Neuron (in vitro differentiated cells): ENCODE measurements at regions not wholly inside any gene's neighbourhood (a gene's known extent, or its start where the extent isn't known, plus 50 kb on each side); places are given as distances from the start of the nearest gene placed in this dataset.
A peak's percentile ranks its signal among the peaks of the same experiment; 100 is the strongest.

Experiments used
- H2AFZ ChIP-seq: one replicate; pipeline ENCODE4 v1.6.1; 2013; ENCODE audit warnings: low read depth, mild to moderate bottlenecking, inconsistent platforms, low read length, moderate library complexity
- H3K27me3 ChIP-seq: one replicate; pipeline ENCODE4 v1.6.1; 2013; ENCODE audit warnings: low read length; ENCODE audit not compliant: insufficient read depth
- H3K36me3 ChIP-seq: one replicate; pipeline ENCODE4 v1.6.1; 2013; ENCODE audit warnings: low read length; ENCODE audit not compliant: insufficient read depth
- H3K4me1 ChIP-seq: one replicate; pipeline ENCODE4 v1.6.1; 2013; ENCODE audit warnings: low read length; ENCODE audit not compliant: insufficient read depth
- H3K4me3 ChIP-seq: 2 replicates; pipeline ENCODE4 v1.5.1; 2013; ENCODE audit warnings: mild to moderate bottlenecking, low read length, moderate library complexity
- H3K9me3 ChIP-seq: one replicate; pipeline ENCODE4 v1.6.1; 2013; ENCODE audit warnings: low read length

- Histone ChIP-seq H3K4me3 (no peak overlapping the region), H3K36me3 (no peaks in the 10 kb centered on the region), H3K9me3 (no peaks in the 10 kb centered on the region), H3K27me3 (peaks cover 2% of the 10 kb centered on the region), H2AFZ (no peak overlapping the region), H3K4me1 (peaks cover 4% of the 10 kb centered on the region)
These were observed 335.4 kb downstream of the BCOR start for GRCh38 chrX:39762266-39762841.

- no peak overlapping the region for H2AFZ ChIP-seq
These were observed 333.3 kb downstream of the BCOR start for GRCh38 chrX:39764441-39764914.

DNA sequence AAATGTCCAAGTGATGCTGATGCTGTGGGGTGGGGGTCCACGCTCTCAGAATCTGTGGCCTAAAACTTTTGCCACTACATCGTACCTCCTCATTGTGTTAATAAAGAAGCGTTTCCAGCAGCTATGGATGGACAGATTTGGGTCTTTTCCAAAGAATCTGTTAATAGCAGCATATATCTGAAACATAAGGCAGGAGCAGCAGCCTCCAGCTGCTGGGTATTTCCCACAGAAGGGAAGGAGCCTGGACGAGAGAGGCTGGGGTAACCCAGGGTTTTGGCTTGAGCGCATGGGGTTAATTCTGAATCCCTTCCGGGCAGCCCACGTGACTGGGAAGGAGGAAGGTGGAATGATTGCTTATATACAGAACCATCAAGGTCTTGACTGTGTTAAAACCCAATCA, 332.4 kb downstream of the BCOR start:
- Histone ChIP-seq H2AFZ (no peak overlapping the region), H3K9me3 (no peaks in the 10 kb centered on the region), H3K36me3 (no peaks in the 10 kb centered on the region), H3K4me3 (no peak overlapping the region), H3K4me1 (no peaks in the 10 kb centered on the region), H3K27me3 (peaks cover 3% of the 10 kb centered on the region)

More at GRCh38 chrX:39764441-39764914, 333.3 kb downstream of the BCOR start:
- Histone ChIP-seq H3K4me3 (no peak overlapping the region), H3K9me3 (no peaks in the 10 kb centered on the region), H3K4me1 (peaks cover 4% of the 10 kb centered on the region), H3K36me3 (no peaks in the 10 kb centered on the region), H3K27me3 (peaks cover 3% of the 10 kb centered on the region)

GRCh38 chrX:39766085-39766726, 331.6 kb downstream of the BCOR start:
- no peaks in the 10 kb centered on the region for H3K4me1 ChIP-seq
- H3K9me3 ChIP-seq: no peaks in the 10 kb centered on the region
- no peak overlapping the region for H3K4me3 ChIP-seq
- no peak overlapping the region for H2AFZ ChIP-seq
- no peaks in the 10 kb centered on the region for H3K36me3 ChIP-seq
- peaks cover 3% of the 10 kb centered on the region for H3K27me3 ChIP-seq

DNA sequence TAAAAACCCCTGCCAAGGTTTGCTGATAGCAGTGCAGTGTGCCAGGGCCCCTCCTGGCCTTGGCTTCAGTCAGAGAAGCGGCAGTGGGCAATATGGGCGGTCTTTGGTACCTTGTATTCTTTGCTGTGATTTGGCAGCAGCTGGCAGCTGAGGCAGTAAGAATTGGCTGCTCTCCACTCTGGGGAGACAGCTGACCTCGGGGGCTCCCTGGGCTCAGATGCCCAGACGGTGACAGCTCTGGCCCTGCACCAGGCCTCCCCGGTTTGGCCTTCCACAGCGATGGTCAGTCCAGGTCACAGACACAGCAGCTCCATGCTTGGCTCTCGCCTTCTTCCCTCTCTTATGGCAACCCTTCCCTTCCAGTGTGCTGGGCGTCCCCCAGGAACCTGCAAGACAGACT, 330.9 kb downstream of the BCOR start:
- no peak overlapping the region for H2AFZ ChIP-seq
- H3K4me3 ChIP-seq: no peak overlapping the region
- H3K9me3 ChIP-seq: no peaks in the 10 kb centered on the region
- H3K36me3 ChIP-seq: no peaks in the 10 kb centered on the region
- H3K4me1 ChIP-seq: peaks cover under 1% of the 10 kb centered on the region
- H3K27me3 ChIP-seq: peaks cover 3% of the 10 kb centered on the region

DNA sequence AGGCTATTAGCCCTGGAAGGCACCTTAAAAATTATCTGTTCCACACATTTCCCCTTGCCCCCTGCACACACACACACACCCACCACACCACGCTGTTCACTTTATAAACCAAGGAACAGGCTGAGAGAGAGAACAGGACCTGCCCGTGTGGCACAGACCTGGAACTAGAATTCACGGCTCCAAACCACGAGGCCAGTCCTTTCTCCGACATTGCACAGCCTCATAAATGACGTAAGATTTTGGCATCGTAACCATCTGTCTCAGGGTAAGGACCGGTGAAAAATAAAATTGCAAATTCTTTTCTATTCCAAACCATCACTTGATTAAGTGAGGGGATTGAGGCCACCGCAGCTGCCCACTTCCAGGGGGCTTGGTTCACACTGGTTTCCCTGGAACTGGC, 330.3 kb downstream of the BCOR start:
- Histone ChIP-seq H3K36me3 (no peaks in the 10 kb centered on the region), H3K27me3 (peaks cover 3% of the 10 kb centered on the region), H3K4me3 (no peak overlapping the region), H3K4me1 (peaks cover 4% of the 10 kb centered on the region), H2AFZ (no peak overlapping the region), H3K9me3 (no peaks in the 10 kb centered on the region)

GRCh38 chrX:39769748-39770147, 328.0 kb downstream of the BCOR start:
- Histone ChIP-seq H3K9me3 (no peaks in the 10 kb centered on the region), H3K4me3 (no peak overlapping the region), H3K4me1 (peaks cover 4% of the 10 kb centered on the region), H3K27me3 (peaks cover 3% of the 10 kb centered on the region), H2AFZ (no peak overlapping the region), H3K36me3 (no peaks in the 10 kb centered on the region)

DNA sequence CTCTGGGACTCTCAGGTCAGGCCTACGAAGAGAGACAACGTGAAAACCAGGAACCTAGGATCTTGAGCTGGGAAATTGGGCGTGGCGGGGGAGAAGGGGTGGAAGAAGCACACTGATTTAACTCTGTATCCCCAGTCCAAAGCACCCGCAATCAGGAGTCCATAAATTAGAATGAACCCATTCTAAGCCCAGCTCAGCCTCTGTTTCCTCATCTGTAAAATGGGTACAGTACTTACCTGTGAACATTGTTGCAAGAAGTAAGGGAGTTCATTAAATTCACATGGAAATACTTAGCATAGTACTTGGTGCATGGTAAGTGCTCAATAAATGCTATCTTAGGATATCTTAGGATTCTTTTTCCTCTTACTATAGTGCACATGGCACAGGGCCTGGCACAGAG, 326.7 kb downstream of the BCOR start:
- no peaks in the 10 kb centered on the region for H3K9me3 ChIP-seq
- H3K27me3 ChIP-seq: peaks cover 3% of the 10 kb centered on the region
- H3K4me3 ChIP-seq: no peak overlapping the region
- no peaks in the 10 kb centered on the region for H3K36me3 ChIP-seq
- peaks cover 4% of the 10 kb centered on the region for H3K4me1 ChIP-seq
- no peak overlapping the region for H2AFZ ChIP-seq

GRCh38 chrX:39772057-39772832, 325.5 kb downstream of the BCOR start:
- Histone ChIP-seq H3K36me3 (no peaks in the 10 kb centered on the region), H2AFZ (peak overlapping the region; percentile 82), H3K4me1 (peaks cover 4% of the 10 kb centered on the region), H3K4me3 (peak overlapping the region; percentile 42), H3K27me3 (peaks cover 2% of the 10 kb centered on the region), H3K9me3 (no peaks in the 10 kb centered on the region)

DNA sequence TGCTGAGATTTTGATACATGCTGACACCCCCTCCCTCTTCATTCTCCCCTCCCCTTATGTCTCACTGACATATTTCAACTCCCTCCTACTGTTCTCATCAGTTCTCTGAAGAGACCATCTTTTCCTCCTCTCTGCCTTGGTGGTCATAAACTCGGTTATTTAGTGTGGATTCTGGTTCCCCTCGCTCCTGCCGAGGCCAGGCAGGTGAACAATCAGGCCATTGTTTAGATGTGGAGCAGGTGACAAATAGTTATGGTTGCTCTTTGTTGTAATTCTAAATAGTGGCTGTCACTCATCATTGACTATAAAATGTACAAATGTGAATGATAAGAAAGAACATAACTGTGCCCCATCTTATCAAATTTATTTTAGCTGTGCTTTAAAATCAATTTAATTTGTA, 324.6 kb downstream of the BCOR start:
- Histone ChIP-seq H3K4me3 (no peak overlapping the region), H3K27me3 (no peaks in the 10 kb centered on the region), H3K4me1 (peaks cover 4% of the 10 kb centered on the region), H3K9me3 (no peaks in the 10 kb centered on the region), H2AFZ (no peak overlapping the region), H3K36me3 (no peaks in the 10 kb centered on the region)

- no peak overlapping the region for H3K4me3 ChIP-seq
- H3K27me3 ChIP-seq: no peaks in the 10 kb centered on the region
- H3K4me1 ChIP-seq: peaks cover 4% of the 10 kb centered on the region
- no peaks in the 10 kb centered on the region for H3K36me3 ChIP-seq
- H3K9me3 ChIP-seq: no peaks in the 10 kb centered on the region
- H2AFZ ChIP-seq: no peak overlapping the region
These were observed 323.6 kb downstream of the BCOR start for GRCh38 chrX:39773923-39774773.

GRCh38 chrX:39774774-39775328, 322.9 kb downstream of the BCOR start:
- H3K9me3 ChIP-seq: no peaks in the 10 kb centered on the region
- peaks cover 4% of the 10 kb centered on the region for H3K4me1 ChIP-seq
- H3K36me3 ChIP-seq: no peaks in the 10 kb centered on the region
- H3K4me3 ChIP-seq: no peak overlapping the region
- H2AFZ ChIP-seq: no peak overlapping the region
- H3K27me3 ChIP-seq: no peaks in the 10 kb centered on the region
